RWPE1 (cell line): ENCODE measurements at regions not wholly inside any gene's neighbourhood (a gene's known extent, or its start where the extent isn't known, plus 50 kb on each side); places are given as distances from the start of the nearest gene placed in this dataset.
"Not testable (repeated sequence)": the region's sequence is repeated elsewhere in the genome, so short reads cannot be mapped to it uniquely, and the experiment has no call there.

Source experiments
- CTCF ChIA-PET: fragments of 350-600 bp; sonication (Branson Sonifier 250); formaldehyde crosslinking; extraction: SDS; loops from one replicate; lab custom pipeline; 2021; lab: Yijun Ruan, JAX
- POLR2A ChIA-PET: fragments of 400-600 bp; formaldehyde crosslinking; extraction: SDS; loops from one replicate; lab custom pipeline; 2020; ENCODE audit warnings: antibody characterized with exemption; ENCODE audit not compliant: low non-redundant PET; lab: Yijun Ruan, JAX
- DNase-seq: peaks from one replicate; pipeline ENCODE4 v3.0.0; 2012; ENCODE audit warnings: low spot score
- H3K27ac ChIP-seq: fragments of 450-650 bp; 2 replicates; pipeline ENCODE4 v1.5.1; 2017
- TF ChIP-seq, protein P1 (sequence below): fragments of 450-650 bp; conservative IDR thresholded peaks from 2 replicates; pipeline ENCODE4 v1.5.1; 2017; ENCODE audit warnings: low read depth, mild to moderate bottlenecking

DNA sequence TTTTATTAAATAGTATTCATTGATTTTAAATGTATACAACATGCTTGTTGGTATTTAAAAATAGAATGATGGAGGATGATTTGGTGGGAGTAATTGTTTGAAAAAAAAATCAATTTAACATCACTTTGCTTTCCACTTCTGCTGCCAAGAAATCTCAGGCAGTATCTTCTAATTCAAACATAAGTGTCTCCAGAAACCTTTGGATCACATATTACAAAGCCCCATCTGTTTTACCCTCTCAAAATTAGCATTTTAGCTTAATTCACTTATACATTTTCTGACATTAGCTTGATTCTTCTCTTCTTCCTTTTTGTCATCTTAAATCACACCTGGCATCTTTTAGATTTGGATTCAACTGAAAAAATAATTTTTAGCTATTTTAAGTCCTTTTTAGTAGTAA, 72.9 kb upstream of the KMT2C start:
- no peak for DNase-seq
- ChIA-PET CTCF (no interaction called here), POLR2A (no interaction called here)
- no peak overlapping the region for H3K27ac ChIP-seq
- TF ChIP-seq, protein P1, sequence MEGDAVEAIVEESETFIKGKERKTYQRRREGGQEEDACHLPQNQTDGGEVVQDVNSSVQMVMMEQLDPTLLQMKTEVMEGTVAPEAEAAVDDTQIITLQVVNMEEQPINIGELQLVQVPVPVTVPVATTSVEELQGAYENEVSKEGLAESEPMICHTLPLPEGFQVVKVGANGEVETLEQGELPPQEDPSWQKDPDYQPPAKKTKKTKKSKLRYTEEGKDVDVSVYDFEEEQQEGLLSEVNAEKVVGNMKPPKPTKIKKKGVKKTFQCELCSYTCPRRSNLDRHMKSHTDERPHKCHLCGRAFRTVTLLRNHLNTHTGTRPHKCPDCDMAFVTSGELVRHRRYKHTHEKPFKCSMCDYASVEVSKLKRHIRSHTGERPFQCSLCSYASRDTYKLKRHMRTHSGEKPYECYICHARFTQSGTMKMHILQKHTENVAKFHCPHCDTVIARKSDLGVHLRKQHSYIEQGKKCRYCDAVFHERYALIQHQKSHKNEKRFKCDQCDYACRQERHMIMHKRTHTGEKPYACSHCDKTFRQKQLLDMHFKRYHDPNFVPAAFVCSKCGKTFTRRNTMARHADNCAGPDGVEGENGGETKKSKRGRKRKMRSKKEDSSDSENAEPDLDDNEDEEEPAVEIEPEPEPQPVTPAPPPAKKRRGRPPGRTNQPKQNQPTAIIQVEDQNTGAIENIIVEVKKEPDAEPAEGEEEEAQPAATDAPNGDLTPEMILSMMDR, result no peak

DNA sequence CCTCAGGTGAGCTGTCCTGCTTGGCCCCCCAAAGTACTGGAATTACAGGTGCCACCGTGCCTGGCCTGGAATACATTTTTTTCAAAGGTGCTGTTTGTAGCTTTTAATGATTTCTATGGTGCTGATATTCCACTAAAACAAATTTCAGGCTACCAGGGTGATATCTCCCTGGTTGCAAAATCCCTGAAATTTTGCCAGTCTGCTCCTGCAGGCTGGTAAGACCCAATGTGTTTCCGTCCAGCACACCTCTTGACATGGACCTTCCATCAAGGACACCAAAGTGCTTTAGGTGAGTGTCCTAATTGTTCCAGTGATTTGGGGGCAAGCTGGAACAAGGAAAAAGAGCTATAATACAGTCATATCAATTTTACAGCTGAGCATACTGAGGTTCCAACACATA, 69.8 kb upstream of the KMT2C start:
- no peak for DNase-seq
- TF ChIP-seq, protein P1, result no peak
- ChIA-PET POLR2A (no interaction called here), CTCF (no interaction called here)
- no peak overlapping the region for H3K27ac ChIP-seq

DNA sequence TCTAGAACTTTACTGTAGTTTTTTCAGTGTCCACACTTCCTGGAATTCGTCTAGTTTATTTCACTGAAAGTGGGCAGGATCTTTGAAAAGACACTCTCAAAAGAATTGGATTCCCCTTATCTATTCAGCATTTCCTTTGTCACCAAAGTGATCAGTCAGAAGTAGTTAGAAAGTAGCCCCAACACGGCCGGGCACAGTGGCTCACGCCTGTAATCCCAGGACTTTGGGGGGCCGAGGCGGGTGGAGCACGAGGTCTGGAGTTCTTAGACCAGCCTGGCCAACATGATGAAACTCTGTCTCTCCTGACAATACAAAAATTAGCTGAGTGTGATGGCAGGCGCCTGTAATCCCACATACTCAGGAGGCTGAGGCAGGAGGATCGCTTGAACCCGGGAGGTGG, 69.0 kb upstream of the KMT2C start:
- DNase-seq, result no peak
- CTCF ChIA-PET, result interaction anchor here (0.6 kb wide), 1 partner anchor 619 kb away, joined by 4 read pairs; no protein-coding TSS in a partner anchor
- TF ChIP-seq, protein P1, result no peak
- H3K27ac ChIP-seq, result no peak overlapping the region
- POLR2A ChIA-PET, result interaction anchor here (0.6 kb wide), 1 partner anchor 163 kb away, joined by 4 read pairs; no protein-coding TSS in a partner anchor

DNA sequence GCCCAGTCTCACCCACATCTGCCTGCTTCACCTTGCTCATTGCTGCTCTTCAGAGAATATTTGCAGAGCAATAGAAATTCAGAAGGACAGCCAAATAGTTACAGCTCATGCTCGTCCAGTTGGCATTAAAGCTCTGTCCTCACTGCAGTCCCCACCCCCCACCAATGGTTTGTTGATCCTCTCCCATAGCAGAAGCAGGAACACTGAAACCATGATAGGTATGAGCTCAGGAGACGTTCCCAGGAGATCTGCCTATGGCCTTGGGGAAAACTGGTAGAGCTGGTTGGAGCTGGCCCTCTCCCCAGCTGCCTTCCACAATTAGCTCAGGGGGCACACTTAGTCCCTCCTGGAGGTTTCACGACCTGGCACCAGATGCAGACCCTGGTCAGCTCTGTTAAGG, 68.6 kb upstream of the KMT2C start:
- ChIA-PET POLR2A (no interaction called here), CTCF (interaction anchor here (0.6 kb wide), 1 partner anchor 618 kb away, joined by 4 read pairs; no protein-coding TSS in a partner anchor)
- TF ChIP-seq, protein P1, result no peak
- no peak for DNase-seq
- H3K27ac ChIP-seq, result no peak overlapping the region

DNA sequence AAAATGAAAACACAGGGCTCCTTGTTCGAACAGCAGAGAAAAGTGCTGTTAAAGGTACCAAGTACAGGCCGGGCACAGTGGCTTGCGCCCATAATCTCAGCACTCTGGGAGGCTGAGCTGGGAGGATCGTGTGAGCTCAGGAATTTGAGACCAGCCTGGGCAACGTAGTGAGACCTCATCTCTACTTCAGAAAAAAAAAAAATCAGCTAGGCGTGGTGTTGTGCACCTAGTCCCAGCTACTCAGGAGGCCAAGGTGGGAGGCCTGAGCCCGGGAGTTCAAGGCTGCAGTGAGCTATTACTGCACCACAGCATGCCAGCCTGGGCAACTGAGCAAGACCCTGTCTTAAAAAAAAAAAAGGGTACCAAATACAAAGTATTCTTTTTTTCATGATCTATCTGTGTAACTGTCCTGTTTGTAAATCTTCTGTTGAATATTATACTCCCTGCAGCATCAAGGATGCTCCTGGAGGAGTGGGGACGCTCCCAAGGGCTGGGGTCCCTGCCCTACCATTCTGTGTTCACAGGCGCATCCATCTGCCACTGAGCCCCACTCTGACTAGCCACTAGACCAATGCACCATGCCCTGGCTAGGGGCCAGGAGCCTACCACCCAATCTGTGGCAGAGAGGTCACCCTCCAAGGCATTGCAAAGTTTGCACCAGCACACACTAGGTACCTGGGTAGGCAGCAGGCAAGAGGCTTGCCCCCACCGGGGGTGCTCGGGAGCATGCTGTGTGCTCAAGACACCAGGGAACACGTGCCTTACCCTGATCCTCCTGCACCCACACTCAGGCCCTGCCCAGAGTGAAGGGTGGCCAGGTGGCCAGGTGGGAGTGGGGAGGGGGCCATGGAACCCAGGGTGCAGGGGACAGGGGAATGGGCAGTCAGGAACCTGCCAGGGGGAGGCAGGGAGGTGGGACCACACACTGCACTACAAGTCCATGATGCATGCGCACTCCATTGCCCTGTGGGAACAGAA, 67.3 kb upstream of the KMT2C start:
- TF ChIP-seq, protein P1, result no peak
- ChIA-PET POLR2A (no interaction called here), CTCF (no interaction called here)
- DNase-seq, result no peak
- H3K27ac ChIP-seq, result no peak overlapping the region

DNA sequence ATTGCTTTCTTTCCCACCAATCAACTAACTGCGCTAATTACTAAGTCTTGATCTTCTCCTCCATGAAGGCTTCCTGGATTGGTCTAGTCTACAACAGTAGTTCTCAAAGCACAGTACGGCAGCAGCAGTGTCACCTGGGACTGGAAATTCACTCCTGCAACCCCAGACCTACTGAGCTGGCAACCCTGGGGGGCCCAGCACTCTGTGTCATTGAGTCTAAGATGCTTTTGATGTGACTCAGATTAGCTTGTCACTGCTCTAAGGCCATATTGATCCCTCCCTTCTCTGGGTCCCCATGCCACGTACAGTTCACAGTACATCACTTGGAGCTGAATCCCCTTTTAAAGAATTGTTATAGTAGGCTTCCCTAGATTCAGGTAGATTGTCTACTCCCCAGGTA, 65.7 kb upstream of the KMT2C start:
- ChIA-PET CTCF (interaction anchor here (0.5 kb wide), 1 partner anchor 182 kb away, joined by 3 read pairs; no protein-coding TSS in a partner anchor), POLR2A (no interaction called here)
- TF ChIP-seq, protein P1, result no peak
- no peak for DNase-seq
- no peak overlapping the region for H3K27ac ChIP-seq

DNA sequence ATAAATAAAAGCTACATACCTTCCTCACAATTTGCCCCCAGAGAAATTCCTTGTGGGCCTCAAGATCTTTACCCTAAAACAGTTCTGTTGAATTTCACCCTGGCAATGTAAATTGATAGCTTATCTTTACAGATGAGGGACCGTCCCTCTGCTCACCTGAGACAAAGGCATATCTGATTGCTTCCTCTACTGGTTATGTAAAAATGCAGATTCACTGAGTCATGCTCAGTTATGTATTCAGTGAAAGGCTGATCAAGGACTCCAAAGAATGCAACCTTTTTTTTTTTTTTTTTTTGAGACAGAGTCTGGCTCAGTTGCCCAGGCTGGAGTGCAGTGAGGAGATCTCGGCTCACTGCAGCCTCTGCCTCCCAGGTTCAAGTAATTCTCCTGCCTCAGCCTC, 64.2 kb upstream of the KMT2C start:
- H3K27ac ChIP-seq, CTCF ChIA-PET, DNase-seq, POLR2A ChIA-PET: not testable (repeated sequence)
